IPS-20b (cell line): ENCODE measurements at regions not wholly inside any gene's neighbourhood (a gene's known extent, or its start where the extent isn't known, plus 50 kb on each side); places are given as distances from the start of the nearest gene placed in this dataset.
"Not testable (repeated sequence)": the region's sequence is repeated elsewhere in the genome, so short reads cannot be mapped to it uniquely, and the experiment has no call there.

Source experiments
- H3K27ac ChIP-seq: one replicate; pipeline ENCODE4 v1.5.1; 2013; ENCODE audit warnings: low read length
- H3K27me3 ChIP-seq: 2 replicates; pipeline ENCODE4 v1.6.1; 2013; ENCODE audit warnings: mild to moderate bottlenecking, low read length, inconsistent platforms; ENCODE audit not compliant: insufficient read depth
- H3K36me3 ChIP-seq: 2 replicates; pipeline ENCODE4 v1.6.1; 2013; ENCODE audit warnings: low read depth, mild to moderate bottlenecking, inconsistent platforms, low read length, moderate library complexity; ENCODE audit not compliant: insufficient read depth
- H3K4me1 ChIP-seq: 2 replicates; pipeline ENCODE4 v1.6.1; 2013; ENCODE audit warnings: mild to moderate bottlenecking, control low read depth, inconsistent platforms, low read length, moderate library complexity; ENCODE audit not compliant: insufficient read depth
- H3K4me3 ChIP-seq: 2 replicates; pipeline ENCODE4 v1.5.1; 2013; ENCODE audit warnings: mild to moderate bottlenecking, low read length, inconsistent platforms
- H3K9ac ChIP-seq: 2 replicates; pipeline ENCODE4 v1.6.1; 2013; ENCODE audit warnings: low read depth, mild to moderate bottlenecking, inconsistent platforms, low read length, moderate library complexity
- H3K9me3 ChIP-seq: 2 replicates; pipeline ENCODE4 v1.6.1; 2013; ENCODE audit warnings: mild to moderate bottlenecking, low read depth, low read length, inconsistent platforms; ENCODE audit not compliant: insufficient read depth

- H3K27me3 ChIP-seq: no peaks in the 10 kb centered on the region
- no peak overlapping the region for H3K4me3 ChIP-seq
- no peak overlapping the region for H3K27ac ChIP-seq
- H3K9me3 ChIP-seq: no peaks in the 10 kb centered on the region
- no peaks in the 10 kb centered on the region for H3K4me1 ChIP-seq
- H3K36me3 ChIP-seq: no peaks in the 10 kb centered on the region
- H3K9ac ChIP-seq: no peak overlapping the region
These were observed 1437.8 kb upstream of the ADGRL3 start for GRCh38 chr4:59762344-59762743.

- Histone ChIP-seq H3K4me1 (no peaks in the 10 kb centered on the region), H3K27ac (no peak overlapping the region), H3K9me3 (no peaks in the 10 kb centered on the region), H3K4me3 (no peak overlapping the region), H3K27me3 (no peaks in the 10 kb centered on the region), H3K9ac (no peak overlapping the region), H3K36me3 (no peaks in the 10 kb centered on the region)
These were observed 1429.4 kb upstream of the ADGRL3 start for GRCh38 chr4:59770601-59771264.

- H3K4me1 ChIP-seq: no peaks in the 10 kb centered on the region
- H3K27ac ChIP-seq: no peak overlapping the region
- H3K9me3 ChIP-seq: no peaks in the 10 kb centered on the region
- H3K9ac ChIP-seq: no peak overlapping the region
- H3K36me3 ChIP-seq: no peaks in the 10 kb centered on the region
- H3K27me3 ChIP-seq: no peaks in the 10 kb centered on the region
- no peak overlapping the region for H3K4me3 ChIP-seq
These were observed 1427.4 kb upstream of the ADGRL3 start for GRCh38 chr4:59772641-59773139.

GRCh38 chr4:59780271-59780670, 1419.9 kb upstream of the ADGRL3 start:
- not testable (repeated sequence) for H3K4me1 ChIP-seq, H3K27me3 ChIP-seq, H3K36me3 ChIP-seq, H3K27ac ChIP-seq, H3K9me3 ChIP-seq, H3K9ac ChIP-seq, H3K4me3 ChIP-seq

GRCh38 chr4:59805176-59805575, 1395.0 kb upstream of the ADGRL3 start:
- no peak overlapping the region for H3K9ac ChIP-seq
- no peaks in the 10 kb centered on the region for H3K36me3 ChIP-seq
- no peak overlapping the region for H3K27ac ChIP-seq
- no peaks in the 10 kb centered on the region for H3K27me3 ChIP-seq
- no peaks in the 10 kb centered on the region for H3K4me1 ChIP-seq
- peaks cover 5% of the 10 kb centered on the region; the same call in 1 of the 2 replicates for H3K9me3 ChIP-seq
- H3K4me3 ChIP-seq: no peak overlapping the region

- Histone ChIP-seq H3K9me3 (no peaks in the 10 kb centered on the region), H3K4me1 (no peaks in the 10 kb centered on the region), H3K27ac (no peak overlapping the region), H3K9ac (no peak overlapping the region), H3K4me3 (no peak overlapping the region), H3K36me3 (no peaks in the 10 kb centered on the region), H3K27me3 (no peaks in the 10 kb centered on the region)
These were observed 1385.6 kb upstream of the ADGRL3 start for GRCh38 chr4:59814402-59815010.

- H3K4me1 ChIP-seq: no peaks in the 10 kb centered on the region
- H3K9me3 ChIP-seq: no peaks in the 10 kb centered on the region
- H3K4me3 ChIP-seq: no peak overlapping the region
- no peaks in the 10 kb centered on the region for H3K27me3 ChIP-seq
- H3K9ac ChIP-seq: no peak overlapping the region
- no peak overlapping the region for H3K27ac ChIP-seq
- H3K36me3 ChIP-seq: no peaks in the 10 kb centered on the region
These were observed 1381.5 kb upstream of the ADGRL3 start for GRCh38 chr4:59818656-59819055.

GRCh38 chr4:59823311-59823710, 1376.8 kb upstream of the ADGRL3 start:
- Histone ChIP-seq H3K9ac (no peak overlapping the region), H3K27me3 (no peaks in the 10 kb centered on the region), H3K27ac (no peak overlapping the region), H3K36me3 (no peaks in the 10 kb centered on the region), H3K9me3 (no peaks in the 10 kb centered on the region), H3K4me1 (no peaks in the 10 kb centered on the region), H3K4me3 (no peak overlapping the region)

- H3K4me1 ChIP-seq: no peaks in the 10 kb centered on the region
- no peaks in the 10 kb centered on the region for H3K36me3 ChIP-seq
- H3K9me3 ChIP-seq: no peaks in the 10 kb centered on the region
- no peak overlapping the region for H3K4me3 ChIP-seq
- no peaks in the 10 kb centered on the region for H3K27me3 ChIP-seq
- H3K27ac ChIP-seq: no peak overlapping the region
- H3K9ac ChIP-seq: no peak overlapping the region
These were observed 1375.0 kb upstream of the ADGRL3 start for GRCh38 chr4:59825104-59825503.

- no peaks in the 10 kb centered on the region for H3K9me3 ChIP-seq
- H3K36me3 ChIP-seq: no peaks in the 10 kb centered on the region
- no peak overlapping the region for H3K9ac ChIP-seq
- no peak overlapping the region for H3K4me3 ChIP-seq
- H3K27me3 ChIP-seq: no peaks in the 10 kb centered on the region
- H3K27ac ChIP-seq: no peak overlapping the region
- H3K4me1 ChIP-seq: no peaks in the 10 kb centered on the region
These were observed 1368.4 kb upstream of the ADGRL3 start for GRCh38 chr4:59831746-59832145.

- Histone ChIP-seq H3K27ac (no peak overlapping the region), H3K9ac (no peak overlapping the region), H3K36me3 (no peaks in the 10 kb centered on the region), H3K9me3 (no peaks in the 10 kb centered on the region), H3K27me3 (no peaks in the 10 kb centered on the region), H3K4me1 (no peaks in the 10 kb centered on the region), H3K4me3 (no peak overlapping the region)
These were observed 1365.2 kb upstream of the ADGRL3 start for GRCh38 chr4:59834943-59835342.

GRCh38 chr4:59837751-59838150, 1362.4 kb upstream of the ADGRL3 start:
- H3K4me3 ChIP-seq: no peak overlapping the region
- no peak overlapping the region for H3K9ac ChIP-seq
- no peaks in the 10 kb centered on the region for H3K9me3 ChIP-seq
- H3K36me3 ChIP-seq: no peaks in the 10 kb centered on the region
- H3K27me3 ChIP-seq: no peaks in the 10 kb centered on the region
- H3K27ac ChIP-seq: no peak overlapping the region
- no peaks in the 10 kb centered on the region for H3K4me1 ChIP-seq
